OCI-LY7 (cell line): ENCODE measurements at regions not wholly inside any gene's neighbourhood (a gene's known extent, or its start where the extent isn't known, plus 50 kb on each side); places are given as distances from the start of the nearest gene placed in this dataset.

Source experiments
- BruUV-seq: library from RNA; stranded (reverse); fragments of 400-500 nt; replicated peaks from 2 replicates; lab custom pipeline; 2021; lab: Mats Ljungman, UMichigan
- CTCF ChIA-PET: fragments of 300-600 bp; sonication (Branson Sonifier 250); formaldehyde crosslinking; loops from one replicate; lab custom pipeline; 2022; ENCODE audit warnings: antibody characterized with exemption; ENCODE audit not compliant: unreplicated experiment; lab: Charles Lee
- POLR2A ChIA-PET: fragments of 300-600 bp; sonication (Branson Sonifier 250); formaldehyde crosslinking; loops from one replicate; lab custom pipeline; 2022; ENCODE audit warnings: antibody characterized with exemption; lab: Charles Lee
- DNase-seq: peaks from one replicate; pipeline ENCODE4 v3.0.0-alpha.2; 2015; ENCODE audit warnings: low spot score
- H2AFZ ChIP-seq: fragments of 200-600 bp; sonication (generic), shearing (Covaris generic); 2 replicates; pipeline ENCODE4 v1.6.1; 2014; ENCODE audit warnings: mild to moderate bottlenecking, antibody characterized with exemption, low read length, moderate library complexity
- H3K27ac ChIP-seq: fragments of 200-600 bp; sonication (generic); 2 replicates; pipeline ENCODE4 v1.5.1; 2014; ENCODE audit warnings: mixed run types, low read depth, mild to moderate bottlenecking, moderate library complexity, low read length, inconsistent platforms; ENCODE audit not compliant: poor library complexity, severe bottlenecking
- H3K36me3 ChIP-seq: fragments of 200-600 bp; sonication (generic); 2 replicates; pipeline ENCODE4 v1.6.1; 2014; ENCODE audit warnings: mild to moderate bottlenecking, antibody characterized with exemption, low read length, moderate library complexity, mixed read lengths; ENCODE audit not compliant: insufficient read depth
- H3K4me1 ChIP-seq: fragments of 200-600 bp; sonication (generic); 2 replicates; pipeline ENCODE4 v1.5.1; 2014; ENCODE audit warnings: mild to moderate bottlenecking, low read length; ENCODE audit not compliant: insufficient read depth, poor library complexity, severe bottlenecking
- H3K4me2 ChIP-seq: fragments of 200-600 bp; sonication (generic); 2 replicates; pipeline ENCODE4 v1.6.1; 2014; ENCODE audit warnings: mild to moderate bottlenecking, low read length
- H3K4me3 ChIP-seq: fragments of 200-600 bp; sonication (generic); 2 replicates; pipeline ENCODE4 v1.5.1; 2014; ENCODE audit warnings: mild to moderate bottlenecking, low read depth, low read length; ENCODE audit not compliant: poor library complexity, severe bottlenecking
- H3K79me2 ChIP-seq: fragments of 200-600 bp; sonication (generic); 2 replicates; pipeline ENCODE4 v1.6.1; 2016; ENCODE audit warnings: low read depth, mild to moderate bottlenecking, low read length, moderate library complexity, mixed read lengths; ENCODE audit not compliant: insufficient read depth
- H3K9me2 ChIP-seq: fragments of 200-600 bp; sonication (generic); 2 replicates; pipeline ENCODE4 v1.6.1; 2016; ENCODE audit warnings: mild to moderate bottlenecking, low read length, mixed read lengths; ENCODE audit not compliant: insufficient read depth
- H3K9me3 ChIP-seq: fragments of 200-600 bp; sonication (generic); 2 replicates; pipeline ENCODE4 v1.6.1; 2014; ENCODE audit warnings: mild to moderate bottlenecking, mixed run types, low read length, mixed read lengths
- H4K20me1 ChIP-seq: fragments of 200-600 bp; sonication (generic); 2 replicates; pipeline ENCODE4 v1.6.1; 2014; ENCODE audit warnings: mild to moderate bottlenecking, antibody characterized with exemption, low read length, moderate library complexity, mixed read lengths; ENCODE audit not compliant: insufficient read depth
- EZH2phosphoT487 ChIP-seq: fragments of 200-600 bp; sonication (generic); IDR thresholded peaks from 2 replicates; pipeline ENCODE4 v1.6.1; 2018; ENCODE audit warnings: low read depth, borderline replicate concordance, mild to moderate bottlenecking, mixed run types, antibody characterized with exemption, low read length, moderate library complexity, mixed read lengths
- intact Hi-C: fragments of 100-400 bp; cut with micrococcal nuclease; formaldehyde crosslinking; loops from one replicate; pipeline ENCODE4 v1.10.0; 2022; ENCODE audit not compliant: unreplicated experiment
- TF ChIP-seq, protein P1 (sequence below): fragments of 200-600 bp; sonication (generic); conservative IDR thresholded peaks from 2 replicates; pipeline ENCODE4 v1.5.1; 2014; ENCODE audit warnings: mild to moderate bottlenecking, antibody characterized with exemption, low read length, moderate library complexity, mixed read lengths

DNA sequence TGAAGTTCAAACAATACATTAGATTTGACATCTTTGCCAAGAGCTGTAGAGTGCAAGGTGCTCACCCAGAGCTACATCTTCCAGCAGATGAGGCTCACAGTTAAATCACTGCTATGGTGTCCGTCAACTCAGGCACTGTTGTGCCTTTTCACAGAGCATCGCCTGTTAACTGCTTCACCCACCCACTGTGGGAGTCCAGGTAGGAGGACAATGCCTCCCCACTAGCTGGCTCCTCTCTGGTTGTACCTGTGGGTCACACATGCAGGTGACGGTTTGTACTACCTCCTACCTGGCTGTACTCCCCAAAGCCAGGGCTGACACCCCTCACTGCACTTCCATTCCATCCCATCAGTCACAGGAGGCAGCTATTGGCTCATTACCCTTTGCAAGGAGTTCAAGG lies 84.6 kb upstream of the TOP3B start:
- ChIA-PET CTCF (no interaction called here), POLR2A (interaction anchor here (0.8 kb wide), 1 partner anchor 40 kb away, joined by 3 read pairs; no protein-coding TSS in a partner anchor)
- Histone ChIP-seq H3K27ac (no peak overlapping the region), H3K4me2 (no peak overlapping the region), H3K4me1 (peaks cover 9% of the 10 kb centered on the region), H2AFZ (no peak overlapping the region), H3K4me3 (no peak overlapping the region), H3K9me2 (no peaks in the 10 kb centered on the region), H3K36me3 (no peaks in the 10 kb centered on the region), H3K79me2 (no peaks in the 10 kb centered on the region), H3K9me3 (no peaks in the 10 kb centered on the region), H4K20me1 (no peaks in the 10 kb centered on the region)
- DNase-seq, result no peak
- TF ChIP-seq, protein P1, sequence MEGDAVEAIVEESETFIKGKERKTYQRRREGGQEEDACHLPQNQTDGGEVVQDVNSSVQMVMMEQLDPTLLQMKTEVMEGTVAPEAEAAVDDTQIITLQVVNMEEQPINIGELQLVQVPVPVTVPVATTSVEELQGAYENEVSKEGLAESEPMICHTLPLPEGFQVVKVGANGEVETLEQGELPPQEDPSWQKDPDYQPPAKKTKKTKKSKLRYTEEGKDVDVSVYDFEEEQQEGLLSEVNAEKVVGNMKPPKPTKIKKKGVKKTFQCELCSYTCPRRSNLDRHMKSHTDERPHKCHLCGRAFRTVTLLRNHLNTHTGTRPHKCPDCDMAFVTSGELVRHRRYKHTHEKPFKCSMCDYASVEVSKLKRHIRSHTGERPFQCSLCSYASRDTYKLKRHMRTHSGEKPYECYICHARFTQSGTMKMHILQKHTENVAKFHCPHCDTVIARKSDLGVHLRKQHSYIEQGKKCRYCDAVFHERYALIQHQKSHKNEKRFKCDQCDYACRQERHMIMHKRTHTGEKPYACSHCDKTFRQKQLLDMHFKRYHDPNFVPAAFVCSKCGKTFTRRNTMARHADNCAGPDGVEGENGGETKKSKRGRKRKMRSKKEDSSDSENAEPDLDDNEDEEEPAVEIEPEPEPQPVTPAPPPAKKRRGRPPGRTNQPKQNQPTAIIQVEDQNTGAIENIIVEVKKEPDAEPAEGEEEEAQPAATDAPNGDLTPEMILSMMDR, result no peak
- no peak for TF ChIP-seq EZH2phosphoT487
- BruUV-seq, result no TSS peak
- intact Hi-C loops, result no loop called here

DNA sequence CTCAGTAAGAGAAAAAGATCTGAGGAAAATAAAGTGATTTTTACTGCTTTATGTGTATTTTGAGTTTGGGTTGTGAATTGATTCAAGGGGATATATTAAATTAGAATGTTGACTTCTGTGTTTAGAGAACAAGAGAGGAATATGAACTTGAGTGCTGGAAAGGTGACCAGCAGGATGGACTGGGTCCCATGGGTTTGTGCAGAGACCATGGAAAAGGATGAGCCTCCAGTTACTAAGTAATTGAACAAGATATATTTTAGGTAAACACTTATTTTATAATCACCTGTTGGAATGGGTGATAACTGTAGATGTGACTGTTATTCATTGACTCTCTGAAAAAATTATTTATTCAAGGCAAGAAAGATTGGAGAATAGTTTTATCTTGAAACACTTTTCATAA lies 82.0 kb upstream of the TOP3B start:
- TF ChIP-seq, protein P1, result no peak
- no peak for TF ChIP-seq EZH2phosphoT487
- H2AFZ ChIP-seq, result no peak overlapping the region
- ChIA-PET POLR2A (no interaction called here), CTCF (no interaction called here)
- H3K4me3 ChIP-seq, result no peak overlapping the region
- intact Hi-C loops, result no loop called here
- no peaks in the 10 kb centered on the region for H3K79me2 ChIP-seq
- H3K36me3 ChIP-seq, result no peaks in the 10 kb centered on the region
- H3K4me2 ChIP-seq, result no peak overlapping the region
- no TSS peak for BruUV-seq
- H4K20me1 ChIP-seq, result no peaks in the 10 kb centered on the region
- H3K9me2 ChIP-seq, result no peaks in the 10 kb centered on the region
- peaks cover 35% of the 10 kb centered on the region for H3K4me1 ChIP-seq
- no peaks in the 10 kb centered on the region for H3K9me3 ChIP-seq
- no peak for DNase-seq
- H3K27ac ChIP-seq, result no peak overlapping the region

DNA sequence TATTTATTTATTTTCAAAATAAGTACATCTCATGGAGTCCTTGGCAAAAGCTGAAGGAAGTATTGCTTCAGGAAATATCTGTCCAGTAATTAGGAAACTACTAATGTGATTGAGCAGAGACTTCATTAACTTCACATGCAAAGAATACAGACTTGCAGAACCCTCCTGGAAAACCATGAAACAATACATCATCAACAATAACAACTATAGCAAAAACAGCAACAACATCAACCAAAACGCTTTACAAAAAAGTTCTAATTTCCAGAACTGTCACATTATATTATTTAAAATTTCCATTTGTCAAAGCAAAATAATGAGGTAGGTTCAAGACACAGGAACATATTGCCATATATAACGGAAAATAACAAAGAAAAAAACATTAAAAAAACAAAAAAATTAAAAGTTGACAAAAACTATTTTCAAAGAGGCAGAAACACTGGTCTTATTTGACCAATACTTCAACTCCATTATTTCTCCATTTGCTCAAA lies 79.8 kb upstream of the TOP3B start:
- H4K20me1 ChIP-seq, result no peaks in the 10 kb centered on the region
- H3K79me2 ChIP-seq, result no peaks in the 10 kb centered on the region
- no TSS peak for BruUV-seq
- H3K4me2 ChIP-seq, result no peak overlapping the region
- H3K27ac ChIP-seq, result no peak overlapping the region
- no peak overlapping the region for H3K4me3 ChIP-seq
- H3K4me1 ChIP-seq, result peaks cover 57% of the 10 kb centered on the region
- intact Hi-C loops, result no loop called here
- no peak overlapping the region for H2AFZ ChIP-seq
- no peaks in the 10 kb centered on the region for H3K9me2 ChIP-seq
- ChIA-PET POLR2A (interaction anchor here (0.7 to 4.4 kb wide), 6 partner anchors 9 to 95 kb away, joined by 3 to 22 read pairs (median 7); no protein-coding TSS in a partner anchor), CTCF (interaction anchor here (0.7 to 2.6 kb wide), 4 partner anchors 18 to 48 kb away, joined by 3 to 13 read pairs (median 8); no protein-coding TSS in a partner anchor)
- no peaks in the 10 kb centered on the region for H3K9me3 ChIP-seq
- TF ChIP-seq EZH2phosphoT487, result no peak
- TF ChIP-seq, protein P1, result no peak
- H3K36me3 ChIP-seq, result no peaks in the 10 kb centered on the region
- DNase-seq, result no peak
